ENCODE measurements at regions not wholly inside any gene's neighbourhood (a gene's known extent, or its start where the extent isn't known, plus 50 kb on each side); places are given as distances from the start of the nearest gene placed in this dataset.

DNA sequence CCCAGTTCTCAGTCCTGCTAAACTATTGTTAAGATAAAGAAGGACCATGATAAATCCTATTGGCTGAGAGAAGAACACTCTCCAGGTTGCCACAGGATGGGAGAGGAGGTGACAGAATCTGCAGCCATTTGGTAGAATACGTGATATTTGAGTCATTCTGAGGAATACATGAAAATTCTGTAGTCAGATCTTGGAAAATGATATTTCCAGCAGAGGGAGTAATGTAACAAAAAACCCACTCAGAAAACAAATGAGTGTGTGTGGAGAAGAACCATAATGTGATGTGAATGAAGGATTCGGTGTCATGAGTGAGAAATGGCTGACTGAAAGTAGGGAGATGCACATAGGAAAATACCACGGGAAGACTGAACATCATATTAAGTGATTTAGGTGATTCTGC, 128.5 kb upstream of the PFKP start:
- TF ChIP-seq, protein P1, sequence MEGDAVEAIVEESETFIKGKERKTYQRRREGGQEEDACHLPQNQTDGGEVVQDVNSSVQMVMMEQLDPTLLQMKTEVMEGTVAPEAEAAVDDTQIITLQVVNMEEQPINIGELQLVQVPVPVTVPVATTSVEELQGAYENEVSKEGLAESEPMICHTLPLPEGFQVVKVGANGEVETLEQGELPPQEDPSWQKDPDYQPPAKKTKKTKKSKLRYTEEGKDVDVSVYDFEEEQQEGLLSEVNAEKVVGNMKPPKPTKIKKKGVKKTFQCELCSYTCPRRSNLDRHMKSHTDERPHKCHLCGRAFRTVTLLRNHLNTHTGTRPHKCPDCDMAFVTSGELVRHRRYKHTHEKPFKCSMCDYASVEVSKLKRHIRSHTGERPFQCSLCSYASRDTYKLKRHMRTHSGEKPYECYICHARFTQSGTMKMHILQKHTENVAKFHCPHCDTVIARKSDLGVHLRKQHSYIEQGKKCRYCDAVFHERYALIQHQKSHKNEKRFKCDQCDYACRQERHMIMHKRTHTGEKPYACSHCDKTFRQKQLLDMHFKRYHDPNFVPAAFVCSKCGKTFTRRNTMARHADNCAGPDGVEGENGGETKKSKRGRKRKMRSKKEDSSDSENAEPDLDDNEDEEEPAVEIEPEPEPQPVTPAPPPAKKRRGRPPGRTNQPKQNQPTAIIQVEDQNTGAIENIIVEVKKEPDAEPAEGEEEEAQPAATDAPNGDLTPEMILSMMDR (IDR thresholded peaks at IDR 0.05; ENCODE audit: extremely low read depth, missing control alignments): no peak
- no peak for DNase-seq (ENCODE audit: low spot score)

DNA sequence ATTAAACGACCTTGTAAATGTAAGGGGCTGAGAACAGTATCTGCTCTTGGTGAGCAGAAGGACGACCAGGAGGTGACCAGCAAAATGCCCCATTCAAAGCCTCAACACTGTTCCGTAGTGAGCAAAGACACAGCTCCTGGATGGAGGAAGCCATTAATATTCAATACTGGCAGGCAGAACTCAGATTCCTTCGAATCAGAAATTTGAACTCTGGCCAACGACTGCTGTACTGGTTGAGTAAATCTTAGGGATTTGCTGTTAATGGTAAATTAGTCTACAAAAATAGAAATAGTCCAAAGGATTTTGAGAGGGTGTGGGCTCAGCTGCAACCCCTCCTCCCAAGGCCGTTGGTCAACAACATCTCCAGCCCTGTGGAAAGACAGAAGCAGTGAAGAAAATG, 130.5 kb upstream of the PFKP start:
- TF ChIP-seq, protein P1 (IDR thresholded peaks at IDR 0.05; ENCODE audit: extremely low read depth, missing control alignments): no peak
- DNase-seq (ENCODE audit: low spot score): no peak

DNA sequence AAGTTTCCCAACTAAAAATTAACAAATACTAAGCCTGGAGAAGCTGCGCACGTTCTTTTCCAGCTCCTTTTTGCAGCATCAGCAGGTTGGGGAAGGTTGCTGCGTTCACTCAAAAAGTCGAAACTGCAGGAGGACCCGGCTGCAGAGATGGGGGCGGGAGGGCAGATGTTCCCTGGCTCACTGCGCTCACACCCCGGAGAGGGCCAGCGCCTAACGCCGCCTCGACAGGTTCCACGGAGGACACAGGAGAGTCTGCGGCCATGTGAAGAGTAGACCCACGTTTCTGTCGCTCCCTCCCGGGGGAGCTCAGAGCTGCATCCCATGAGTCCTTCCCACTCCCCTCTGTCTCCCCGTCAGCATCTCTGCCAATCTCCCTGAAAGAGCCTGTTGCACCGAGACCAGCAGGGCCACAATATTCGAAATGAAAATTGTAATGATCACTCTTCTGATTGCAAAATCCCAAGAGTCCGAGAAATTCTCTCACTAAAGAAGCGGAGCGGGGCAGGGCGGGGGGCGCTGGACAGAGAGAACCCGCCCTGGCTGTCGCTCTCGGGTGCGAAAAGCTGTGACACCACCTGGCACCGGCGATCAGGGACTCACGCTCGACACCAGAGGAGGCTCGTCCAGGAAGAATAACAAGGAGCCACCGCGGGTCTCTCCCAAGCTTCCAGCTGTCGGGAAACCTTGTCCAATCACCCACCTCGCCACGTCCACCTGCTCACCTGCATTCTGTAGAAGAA, 131.5 kb upstream of the PFKP start:
- TF ChIP-seq, protein P1 (IDR thresholded peaks at IDR 0.05; ENCODE audit: extremely low read depth, missing control alignments): no peak
- DNase-seq (ENCODE audit: low spot score): no peak

DNA sequence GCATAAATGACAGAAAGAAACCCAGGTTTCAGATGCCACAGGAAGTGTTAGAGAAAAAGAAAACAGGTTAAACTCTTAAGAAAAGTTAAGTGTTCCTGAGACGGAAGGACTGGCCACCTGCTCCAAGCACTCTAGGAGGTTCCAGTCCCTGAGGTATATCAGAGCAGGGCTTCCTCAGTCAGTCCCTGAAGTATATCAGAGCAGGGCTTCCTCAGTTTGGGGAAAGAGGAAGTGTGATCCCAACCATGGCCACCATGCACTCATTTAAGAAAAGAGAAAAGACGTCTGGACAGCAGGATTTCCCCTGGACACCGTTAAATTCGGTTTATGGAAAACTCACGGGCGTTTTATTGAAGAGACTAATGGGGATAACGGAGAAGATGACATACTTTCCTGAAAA, 133.4 kb upstream of the PFKP start:
- no peak for DNase-seq (ENCODE audit: low spot score)
- TF ChIP-seq, protein P1 (IDR thresholded peaks at IDR 0.05; ENCODE audit: extremely low read depth, missing control alignments): no peak

DNA sequence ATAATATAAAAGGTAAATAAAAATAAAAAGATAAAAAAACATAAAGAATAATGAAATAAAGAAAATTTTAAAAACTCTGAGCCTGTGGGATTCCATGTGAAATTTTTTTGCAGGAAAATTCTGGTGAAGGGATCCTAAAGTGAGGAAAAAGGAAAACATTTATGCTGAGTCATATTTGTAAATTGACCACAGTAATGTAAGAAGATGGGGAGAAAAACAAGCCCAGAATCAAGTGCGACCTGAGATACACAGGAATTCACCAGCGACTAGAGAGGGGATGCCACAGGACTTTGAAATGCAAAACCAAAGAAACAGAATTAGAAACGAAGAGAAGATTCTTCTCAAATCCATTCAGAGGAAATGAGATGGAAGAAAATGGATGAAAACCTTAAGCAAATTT, 133.8 kb upstream of the PFKP start:
- DNase-seq (ENCODE audit: low spot score): no peak
- TF ChIP-seq, protein P1 (IDR thresholded peaks at IDR 0.05; ENCODE audit: extremely low read depth, missing control alignments): no peak

GRCh38 chr10:2933071-2933470, 134.3 kb upstream of the PFKP start:
- no peak for DNase-seq (ENCODE audit: low spot score)
- TF ChIP-seq, protein P1 (IDR thresholded peaks at IDR 0.05; ENCODE audit: extremely low read depth, missing control alignments): no peak

DNA sequence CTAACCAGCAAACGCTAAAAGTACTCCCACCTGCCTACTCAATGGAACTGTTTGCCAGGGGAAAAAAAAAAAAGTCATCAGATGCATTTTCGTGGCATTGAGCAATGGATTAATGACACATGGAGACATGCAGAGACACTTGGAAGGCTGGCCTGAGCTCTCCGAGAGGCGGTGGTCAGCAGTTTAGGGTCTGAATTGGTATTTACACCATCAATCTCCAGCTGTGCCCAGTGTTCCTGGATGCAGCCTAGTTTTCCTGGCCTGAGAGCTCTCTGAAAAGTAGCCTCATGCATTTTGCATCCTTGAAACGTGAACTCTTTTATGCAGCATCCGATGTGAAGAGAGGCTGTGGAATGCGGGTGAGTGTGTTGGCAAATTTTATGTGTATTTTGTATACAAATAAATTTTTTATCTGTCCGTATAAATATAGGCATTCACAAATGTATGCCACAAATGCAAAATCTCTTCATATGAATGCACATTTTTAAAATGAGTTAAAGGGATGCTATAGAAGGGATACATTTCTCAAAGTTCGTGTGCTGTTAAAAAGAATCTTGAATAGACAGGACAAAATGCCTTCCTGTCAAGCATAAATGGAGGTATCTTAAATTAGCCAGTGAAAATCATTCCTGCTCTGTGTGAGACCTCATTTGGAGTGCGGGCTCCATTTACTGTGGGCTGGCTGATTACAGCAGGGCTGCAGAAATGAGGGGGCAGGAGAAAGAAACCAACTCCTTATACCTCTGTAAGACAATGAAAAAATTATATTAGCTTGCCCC, 137.7 kb upstream of the PFKP start:
- DNase-seq (ENCODE audit: low spot score): no peak
- TF ChIP-seq, protein P1 (IDR thresholded peaks at IDR 0.05; ENCODE audit: extremely low read depth, missing control alignments): no peak

Data from GM20000 (cell line).